ENCODE measurements at regions not wholly inside any gene's neighbourhood (a gene's known extent, or its start where the extent isn't known, plus 50 kb on each side); places are given as distances from the start of the nearest gene placed in this dataset.

DNA sequence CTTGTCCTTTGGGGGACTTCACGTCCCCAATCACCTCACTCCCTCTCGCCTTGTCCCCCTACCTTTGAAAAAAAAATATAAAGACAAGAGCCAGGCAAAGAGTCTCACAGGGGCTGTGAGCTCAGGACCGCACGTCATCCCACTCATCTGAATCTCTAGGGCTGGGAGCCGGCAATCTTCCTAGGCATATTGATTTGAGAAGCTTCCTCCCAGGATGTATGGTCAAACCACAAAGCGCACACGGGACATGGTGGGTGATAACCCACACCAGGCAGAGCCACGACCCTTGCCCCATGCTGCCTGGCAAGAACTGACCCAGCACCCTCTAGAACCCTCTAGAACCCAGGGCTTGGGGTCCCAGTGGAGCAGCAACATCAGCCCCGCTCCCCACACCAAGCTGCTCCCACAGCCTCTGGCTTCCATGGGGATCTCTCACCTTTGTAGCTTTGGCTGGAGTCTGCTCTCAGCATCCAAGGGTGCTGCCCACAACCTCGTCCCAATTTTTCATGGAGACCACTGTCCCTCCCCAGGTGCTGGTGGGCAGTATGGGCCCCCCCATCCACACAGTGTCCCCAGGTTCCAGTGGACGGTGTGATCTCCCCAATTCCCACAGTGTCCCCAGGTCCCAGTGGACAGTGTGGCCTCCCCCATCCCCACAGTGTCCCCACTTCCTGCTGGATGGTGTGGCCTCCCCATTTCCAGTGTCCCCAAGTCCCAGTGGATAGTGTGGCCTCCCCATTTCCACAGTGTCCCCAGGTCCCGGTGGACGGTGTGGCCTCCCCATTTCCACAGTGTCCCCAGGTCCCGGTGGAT, 85.2 kb upstream of the FGF3 start:
- no peaks in the 10 kb centered on the region for H3K36me3 Mint-ChIP-seq (ENCODE audit: insufficient read depth)
- DNase-seq (no peak), ATAC-seq (replicated peaks) (no peak)
- no peaks in the 10 kb centered on the region for H3K4me1 Mint-ChIP-seq (ENCODE audit: low read depth in 2 of 2)
- H3K4me3 Mint-ChIP-seq: no peak overlapping the region
- H3K27ac Mint-ChIP-seq: no peak overlapping the region
- H3K27me3 Mint-ChIP-seq: peaks cover 29 to 67% of the 10 kb centered on the region in 2 donors
- no peaks in the 10 kb centered on the region for H3K9me3 Mint-ChIP-seq

DNA sequence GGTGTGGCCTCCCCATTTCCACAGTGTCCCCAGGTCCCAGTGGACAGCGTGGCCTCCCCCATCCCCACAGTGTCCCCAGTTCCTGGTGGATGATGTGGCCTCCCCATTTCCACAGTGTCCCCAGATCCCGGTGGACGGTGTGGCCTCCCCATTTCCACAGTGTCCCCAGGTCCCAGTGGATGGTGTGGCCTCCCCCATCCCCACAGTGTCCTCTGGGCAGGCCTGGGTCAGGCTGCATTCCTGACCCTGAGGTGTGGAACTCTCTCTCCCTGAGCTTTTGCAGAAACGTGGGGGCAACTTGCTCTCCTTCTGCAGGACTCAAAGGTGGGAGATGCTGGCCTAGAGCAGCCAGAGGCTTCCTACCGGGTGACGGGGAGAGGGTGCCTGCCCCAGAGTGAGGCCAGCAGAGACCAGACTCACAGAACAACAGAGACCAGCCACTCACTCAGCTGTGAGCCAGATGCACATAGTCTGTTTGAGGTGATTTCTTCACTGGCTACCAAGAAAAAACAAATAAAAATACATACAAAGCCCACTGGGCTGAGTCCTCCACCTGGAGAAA, 85.8 kb upstream of the FGF3 start:
- H3K4me1 Mint-ChIP-seq (ENCODE audit: low read depth in 2 of 2): no peaks in the 10 kb centered on the region
- DNase-seq (no peak), ATAC-seq (replicated peaks) (no peak)
- H3K27me3 Mint-ChIP-seq: peaks cover 22 to 66% of the 10 kb centered on the region in 2 donors
- no peak overlapping the region for H3K4me3 Mint-ChIP-seq
- no peaks in the 10 kb centered on the region for H3K9me3 Mint-ChIP-seq
- H3K27ac Mint-ChIP-seq: no peak overlapping the region
- H3K36me3 Mint-ChIP-seq (ENCODE audit: insufficient read depth): no peaks in the 10 kb centered on the region

DNA sequence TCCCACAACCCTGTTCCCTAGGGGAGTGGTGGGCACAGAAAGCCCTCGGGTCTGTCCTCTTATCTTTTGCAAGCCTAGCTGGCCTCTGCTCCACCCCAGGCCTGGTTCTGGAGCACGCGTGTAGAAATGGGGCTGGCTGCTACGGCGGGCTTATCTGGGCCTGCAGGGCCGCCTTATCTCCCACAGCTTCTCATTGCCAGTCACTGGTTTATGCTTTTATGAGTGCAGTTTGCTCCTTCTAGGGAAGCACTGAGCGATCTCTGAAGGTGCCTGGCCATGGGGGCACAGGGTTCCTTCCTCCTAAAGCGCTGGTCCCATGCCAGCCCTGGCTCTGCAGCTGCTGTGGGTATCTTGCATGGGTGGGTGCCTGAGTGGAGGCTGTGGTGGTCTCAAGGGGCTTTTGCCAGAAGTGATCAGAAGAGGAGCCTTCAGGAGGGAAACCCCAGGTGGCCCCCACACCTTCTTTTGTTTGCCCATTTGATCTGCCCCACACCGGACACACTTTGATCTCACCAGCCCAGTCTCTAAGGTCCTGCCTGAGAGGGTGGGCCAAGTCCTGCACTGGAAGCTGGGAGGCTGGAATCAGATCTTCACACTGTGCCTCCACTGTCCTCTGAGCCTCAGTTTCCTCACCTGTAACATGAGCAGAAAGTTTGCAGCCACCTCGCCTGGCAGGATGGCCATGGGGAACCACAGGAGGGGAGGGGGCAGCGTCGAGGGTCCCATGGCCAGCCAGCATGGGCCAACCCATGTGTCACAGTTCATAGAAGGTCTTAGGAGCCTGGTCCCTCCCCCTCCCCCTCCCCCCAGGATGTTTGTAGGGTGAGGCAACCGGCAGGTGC, 86.6 kb upstream of the FGF3 start:
- no peak for DNase-seq
- ATAC-seq (replicated peaks): no peak
- Mint-ChIP-seq H3K4me3 (no peak overlapping the region), H3K36me3 (ENCODE audit: insufficient read depth) (no peaks in the 10 kb centered on the region), H3K27me3 (peaks cover 20 to 74% of the 10 kb centered on the region in 2 donors), H3K27ac (no peak overlapping the region), H3K9me3 (no peaks in the 10 kb centered on the region), H3K4me1 (ENCODE audit: low read depth in 2 of 2) (no peaks in the 10 kb centered on the region)

DNA sequence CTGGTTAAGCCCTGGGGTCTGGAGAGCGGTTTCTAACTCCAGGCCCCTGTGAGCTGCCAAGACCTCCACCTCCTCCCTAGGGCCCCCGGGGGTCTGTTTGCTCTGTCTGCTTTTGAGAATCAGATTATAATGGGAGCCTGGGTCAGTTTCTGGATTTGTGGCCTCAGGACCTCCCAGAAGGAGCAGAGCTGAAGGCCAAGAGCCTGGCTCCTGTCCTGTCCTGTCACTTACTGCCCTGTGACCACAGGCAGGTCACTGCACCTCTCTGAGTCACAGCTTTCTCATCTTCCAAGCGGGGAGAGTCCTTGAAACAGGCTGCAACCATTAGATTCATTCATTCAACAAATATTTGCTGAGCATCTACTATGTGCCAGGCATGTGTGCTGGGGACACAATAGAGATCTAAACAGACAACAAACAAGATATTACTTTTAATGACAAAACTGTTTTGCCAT, 87.3 kb upstream of the FGF3 start:
- Mint-ChIP-seq H3K36me3 (ENCODE audit: insufficient read depth) (no peaks in the 10 kb centered on the region), H3K9me3 (no peaks in the 10 kb centered on the region), H3K27me3 (peaks cover 26 to 80% of the 10 kb centered on the region in 2 donors), H3K4me3 (no peak overlapping the region), H3K27ac (no peak overlapping the region), H3K4me1 (ENCODE audit: low read depth in 2 of 2) (no peaks in the 10 kb centered on the region)
- ATAC-seq (replicated peaks) (no peak), DNase-seq (no peak)

DNA sequence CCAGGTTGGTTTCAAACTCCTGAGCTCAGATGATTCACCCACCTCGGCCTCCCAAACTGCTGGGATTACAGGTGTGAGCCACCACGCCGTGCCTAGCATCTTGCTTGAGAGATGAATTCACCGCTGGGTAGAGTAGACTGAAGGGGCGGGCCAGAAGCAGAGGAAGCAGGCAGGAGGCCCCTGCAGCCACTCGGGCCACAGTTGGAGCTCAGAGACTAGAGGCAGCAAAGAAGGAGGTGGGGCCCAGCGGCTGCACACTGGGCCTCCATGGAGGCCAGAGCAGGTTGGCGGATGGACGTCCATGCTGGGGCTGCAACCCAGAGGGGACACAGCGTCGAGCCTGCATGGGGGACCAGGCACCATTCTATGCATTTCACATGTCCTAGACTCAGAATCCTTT, 88.4 kb upstream of the FGF3 start:
- Mint-ChIP-seq H3K9me3 (no peaks in the 10 kb centered on the region), H3K27ac (no peak overlapping the region), H3K36me3 (ENCODE audit: insufficient read depth) (no peaks in the 10 kb centered on the region), H3K27me3 (peaks cover 30 to 91% of the 10 kb centered on the region in 2 donors), H3K4me3 (no peak overlapping the region), H3K4me1 (ENCODE audit: low read depth in 2 of 2) (no peaks in the 10 kb centered on the region)
- ATAC-seq (replicated peaks): no peak
- no peak for DNase-seq

DNA sequence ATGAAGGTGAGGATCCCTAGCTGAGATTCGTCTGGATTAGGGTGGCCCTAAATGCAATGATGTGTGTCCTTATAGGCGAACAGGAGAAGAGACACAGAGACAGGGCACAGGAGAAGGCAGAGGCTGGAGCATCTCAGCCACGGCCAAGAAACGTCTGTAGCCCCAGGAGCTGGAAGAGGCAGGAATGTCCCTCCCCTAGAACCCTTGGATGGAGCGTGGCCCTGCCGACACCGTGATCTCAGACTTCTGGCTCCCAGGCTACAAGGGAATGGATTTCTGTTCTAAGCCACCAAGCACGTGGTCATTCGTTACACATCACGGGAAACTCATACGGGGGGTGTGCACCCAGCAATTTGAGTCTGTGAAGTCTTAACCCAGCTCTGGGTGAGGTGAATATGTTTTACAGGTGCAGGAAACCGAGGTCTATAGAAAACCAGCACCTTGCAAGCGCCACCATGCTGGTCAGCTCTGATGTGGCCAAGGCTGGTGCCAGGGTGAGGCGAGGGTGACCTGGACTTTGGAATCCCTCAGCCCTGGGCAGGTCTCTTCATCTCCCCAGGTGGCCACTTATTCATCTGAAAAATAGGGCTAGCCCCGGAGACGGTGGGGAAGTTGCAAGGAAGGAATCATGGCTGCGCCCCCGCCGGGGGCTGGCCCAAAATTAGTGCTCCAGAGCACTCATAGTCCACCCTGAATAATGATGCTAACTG, 89.5 kb upstream of the FGF3 start:
- H3K36me3 Mint-ChIP-seq (ENCODE audit: insufficient read depth): no peaks in the 10 kb centered on the region
- H3K27me3 Mint-ChIP-seq: peaks cover 27 to 94% of the 10 kb centered on the region in 2 donors
- H3K9me3 Mint-ChIP-seq: no peaks in the 10 kb centered on the region
- DNase-seq (no peak), ATAC-seq (replicated peaks) (no peak)
- no peak overlapping the region for H3K27ac Mint-ChIP-seq
- H3K4me3 Mint-ChIP-seq: no peak overlapping the region
- H3K4me1 Mint-ChIP-seq (ENCODE audit: low read depth in 2 of 2): no peaks in the 10 kb centered on the region

DNA sequence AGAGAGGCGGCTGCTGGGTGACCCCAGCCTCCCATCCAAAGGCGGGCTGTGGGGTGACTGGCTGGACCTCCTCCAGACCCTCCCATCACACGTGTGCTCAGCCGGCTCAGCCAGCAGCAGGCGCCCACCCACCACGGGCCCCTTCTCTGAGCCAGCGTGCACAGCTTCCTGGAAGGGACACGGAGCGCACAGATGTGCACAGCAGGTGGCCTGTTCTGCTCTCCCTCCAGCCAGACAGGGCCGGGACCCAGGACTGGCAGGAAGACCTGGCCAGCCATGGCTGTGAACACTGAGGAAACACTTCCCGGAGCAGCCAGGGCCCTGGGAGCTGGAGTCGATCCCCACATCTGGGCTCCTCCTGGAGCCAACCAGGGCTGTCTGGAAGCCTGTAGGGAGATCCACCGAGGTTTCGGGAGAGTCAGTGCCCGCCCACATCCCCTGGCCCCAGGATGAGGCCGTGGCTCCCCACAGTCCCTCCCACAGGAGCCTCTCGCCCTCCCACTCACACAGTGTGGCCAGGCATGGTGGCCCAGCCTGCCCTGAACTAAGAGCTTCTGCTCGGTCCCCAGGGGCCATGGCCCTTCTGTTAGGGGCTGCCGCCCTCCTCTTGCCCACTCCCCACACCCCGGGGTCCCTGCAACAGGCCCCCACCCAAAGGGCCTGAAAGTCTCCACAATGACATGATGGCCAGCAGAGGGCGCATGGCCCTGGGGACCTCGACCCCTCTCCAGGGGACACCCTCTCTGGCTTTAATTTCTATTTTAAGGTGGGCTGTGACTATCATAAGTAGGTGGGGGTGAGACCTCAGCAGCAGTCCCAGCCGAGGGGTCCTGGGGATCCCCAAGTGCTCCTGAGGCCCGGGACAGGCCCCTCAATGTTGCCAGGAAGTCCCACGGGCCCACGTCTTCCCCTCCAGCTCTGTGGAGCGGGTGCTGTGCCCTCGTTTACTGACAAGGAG, 90.6 kb upstream of the FGF3 start:
- Mint-ChIP-seq H3K36me3 (ENCODE audit: insufficient read depth) (no peaks in the 10 kb centered on the region), H3K27ac (no peak overlapping the region), H3K4me3 (no peak overlapping the region), H3K4me1 (ENCODE audit: low read depth in 2 of 2) (no peaks in the 10 kb centered on the region), H3K27me3 (peaks cover 27 to 89% of the 10 kb centered on the region in 2 donors), H3K9me3 (no peaks in the 10 kb centered on the region)
- DNase-seq (no peak), ATAC-seq (replicated peaks) (no peak)

DNA sequence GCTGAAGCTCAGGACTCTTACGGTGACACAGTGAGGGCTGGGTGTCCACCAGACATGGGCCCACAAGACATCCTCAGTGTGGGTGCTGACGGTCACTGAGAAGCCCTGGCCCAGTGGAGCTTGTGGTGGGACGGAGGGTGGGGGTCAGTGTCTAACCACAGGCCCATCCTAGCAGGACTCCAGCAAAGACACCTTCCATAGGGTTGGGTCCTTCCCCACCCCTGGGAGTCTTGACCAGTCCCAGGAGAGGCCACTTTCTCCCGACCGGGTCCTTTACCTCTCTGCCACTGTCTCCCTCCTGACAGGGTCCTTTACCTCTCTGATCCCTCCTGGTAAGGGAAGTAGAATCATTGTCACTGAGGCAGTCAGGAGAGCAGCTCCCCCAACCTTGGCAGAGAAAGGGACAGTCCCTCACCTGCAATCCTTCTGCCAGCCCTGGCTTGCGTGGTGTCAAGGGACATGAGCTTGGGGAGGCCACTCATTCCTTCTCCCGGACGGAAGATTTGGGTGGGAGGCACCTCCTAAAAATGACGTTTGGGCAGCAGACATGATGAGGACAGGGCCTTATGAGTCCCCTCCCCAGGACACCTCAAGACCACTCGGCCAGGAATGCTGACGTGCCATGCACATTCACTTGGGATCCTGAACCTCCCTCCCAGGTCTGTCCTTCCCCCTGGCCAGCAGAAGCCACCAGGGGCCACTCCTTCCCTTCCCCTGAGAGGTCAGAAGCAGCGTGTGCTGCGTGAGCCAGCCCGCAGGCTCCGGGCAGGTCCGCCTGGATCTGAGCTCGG, 91.5 kb upstream of the FGF3 start:
- no peaks in the 10 kb centered on the region for H3K36me3 Mint-ChIP-seq (ENCODE audit: insufficient read depth)
- no peak overlapping the region for H3K4me3 Mint-ChIP-seq
- H3K27me3 Mint-ChIP-seq: peaks cover 27 to 89% of the 10 kb centered on the region in 2 donors
- H3K27ac Mint-ChIP-seq: no peak overlapping the region
- ATAC-seq (replicated peaks): no peak
- H3K4me1 Mint-ChIP-seq (ENCODE audit: low read depth in 2 of 2): peaks cover 0 to 3% of the 10 kb centered on the region in 2 donors
- DNase-seq: no peak
- no peaks in the 10 kb centered on the region for H3K9me3 Mint-ChIP-seq

DNA sequence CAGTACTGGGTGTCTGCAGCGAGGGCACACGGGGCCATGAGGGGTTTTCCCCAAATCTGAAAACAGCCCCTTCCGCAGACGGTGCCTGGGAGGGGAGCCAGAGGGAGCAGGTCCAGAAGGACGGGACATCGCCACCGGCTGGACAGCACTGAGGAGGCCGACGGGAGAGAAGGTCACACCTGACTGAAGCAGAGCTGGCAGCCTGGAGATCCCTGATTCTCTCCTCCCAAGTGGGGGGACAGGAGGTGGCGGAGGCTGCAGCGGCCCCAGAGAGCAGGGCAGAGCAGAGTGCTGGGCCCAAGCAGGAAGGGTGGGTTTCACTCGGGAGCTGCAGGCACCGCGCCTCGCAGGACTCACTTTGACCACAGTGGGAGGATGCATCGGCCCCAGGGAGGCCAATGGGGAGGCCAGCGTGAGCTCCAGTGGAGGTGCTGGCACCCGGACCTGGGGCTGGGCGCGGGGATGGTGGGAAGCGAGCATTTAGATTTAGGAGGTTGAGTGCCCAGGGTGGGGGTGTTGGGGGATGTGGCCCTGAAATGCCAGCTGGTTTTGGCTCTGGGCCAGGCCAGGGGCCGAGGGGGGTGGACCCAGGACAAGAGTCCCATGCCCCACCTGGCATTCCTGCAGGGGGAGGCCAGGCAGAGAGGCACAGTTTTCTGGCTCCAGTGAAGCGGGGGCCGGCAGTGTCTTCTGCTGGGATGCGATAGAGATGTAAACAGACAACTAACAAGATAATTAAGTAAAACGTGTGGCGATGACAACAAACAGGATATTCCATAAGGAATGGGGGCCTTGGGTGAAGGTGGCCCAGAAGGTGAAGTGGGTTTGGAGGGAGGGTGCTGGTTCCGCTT, 92.3 kb upstream of the FGF3 start:
- Mint-ChIP-seq H3K9me3 (no peaks in the 10 kb centered on the region), H3K36me3 (ENCODE audit: insufficient read depth) (no peaks in the 10 kb centered on the region), H3K4me3 (no peak overlapping the region), H3K27ac (no peak overlapping the region), H3K27me3 (peaks cover 25 to 82% of the 10 kb centered on the region in 2 donors), H3K4me1 (ENCODE audit: low read depth in 2 of 2) (peaks cover 0 to 3% of the 10 kb centered on the region in 2 donors)
- DNase-seq (no peak), ATAC-seq (replicated peaks) (no peak)

DNA sequence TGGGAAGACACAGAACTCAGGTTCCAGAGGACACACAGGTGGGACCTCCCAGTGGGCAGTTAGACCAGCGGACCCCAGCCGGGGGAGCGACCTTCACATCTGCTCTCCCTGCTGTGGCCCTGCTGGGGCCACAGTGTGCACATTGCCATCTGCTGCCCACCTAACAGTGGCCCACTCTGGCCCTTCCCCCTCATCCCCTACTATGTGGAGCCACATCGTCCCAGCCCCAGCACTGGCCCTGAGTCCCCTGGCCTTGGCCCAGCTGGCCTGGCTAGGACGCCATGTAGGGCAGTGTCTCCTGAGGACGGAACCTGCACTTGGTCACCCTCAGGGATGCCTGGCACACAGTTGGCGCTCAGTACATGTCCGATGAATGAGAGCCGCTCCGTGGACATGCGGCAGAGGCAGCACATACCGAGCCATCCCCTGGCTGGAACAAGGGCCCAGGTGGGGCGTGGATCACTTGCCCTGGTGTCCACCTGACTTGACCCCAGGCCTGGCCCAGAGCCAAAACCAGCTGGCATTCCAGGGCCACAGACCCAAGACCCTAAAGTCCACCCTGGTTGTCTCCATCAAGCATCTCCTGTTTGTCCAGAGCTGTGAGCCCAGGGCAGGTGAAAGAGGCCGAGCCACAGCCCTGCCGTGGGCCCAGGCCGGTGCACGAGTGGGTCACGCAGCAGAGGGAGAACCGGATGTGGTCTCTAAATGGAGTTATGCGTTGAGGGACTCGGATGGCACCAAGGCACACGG, 93.1 kb upstream of the FGF3 start:
- no peak overlapping the region for H3K4me3 Mint-ChIP-seq
- peaks cover 18 to 74% of the 10 kb centered on the region in 2 donors for H3K27me3 Mint-ChIP-seq
- ATAC-seq (replicated peaks) (no peak), DNase-seq (no peak)
- no peaks in the 10 kb centered on the region for H3K9me3 Mint-ChIP-seq
- no peaks in the 10 kb centered on the region for H3K36me3 Mint-ChIP-seq (ENCODE audit: insufficient read depth)
- no peak overlapping the region for H3K27ac Mint-ChIP-seq
- H3K4me1 Mint-ChIP-seq (ENCODE audit: low read depth in 2 of 2): peaks cover 0 to 3% of the 10 kb centered on the region in 2 donors
